ENCODE measurements at regions not wholly inside any gene's neighbourhood (a gene's known extent, or its start where the extent isn't known, plus 50 kb on each side); places are given as distances from the start of the nearest gene placed in this dataset.

DNA sequence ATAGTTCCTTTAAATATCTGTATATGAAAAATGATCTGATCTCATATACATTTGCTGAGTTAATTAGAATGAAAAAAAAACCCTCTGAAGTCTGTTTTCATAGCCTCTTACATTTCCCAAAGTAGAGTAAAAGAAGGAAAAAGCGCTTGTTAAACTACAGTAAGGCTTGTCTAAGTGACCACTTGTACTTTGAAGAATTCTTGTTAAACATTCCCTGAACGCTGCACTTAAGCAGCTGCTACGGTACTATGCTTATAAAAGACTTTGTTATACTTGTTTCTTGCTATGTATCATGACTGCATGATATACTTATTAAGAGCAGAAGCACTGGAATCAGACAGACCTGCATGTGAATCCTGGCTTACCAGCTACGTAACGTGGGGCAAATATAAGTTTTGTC is 81.7 kb upstream of the MTAP start:
- TF ChIP-seq, protein P1, sequence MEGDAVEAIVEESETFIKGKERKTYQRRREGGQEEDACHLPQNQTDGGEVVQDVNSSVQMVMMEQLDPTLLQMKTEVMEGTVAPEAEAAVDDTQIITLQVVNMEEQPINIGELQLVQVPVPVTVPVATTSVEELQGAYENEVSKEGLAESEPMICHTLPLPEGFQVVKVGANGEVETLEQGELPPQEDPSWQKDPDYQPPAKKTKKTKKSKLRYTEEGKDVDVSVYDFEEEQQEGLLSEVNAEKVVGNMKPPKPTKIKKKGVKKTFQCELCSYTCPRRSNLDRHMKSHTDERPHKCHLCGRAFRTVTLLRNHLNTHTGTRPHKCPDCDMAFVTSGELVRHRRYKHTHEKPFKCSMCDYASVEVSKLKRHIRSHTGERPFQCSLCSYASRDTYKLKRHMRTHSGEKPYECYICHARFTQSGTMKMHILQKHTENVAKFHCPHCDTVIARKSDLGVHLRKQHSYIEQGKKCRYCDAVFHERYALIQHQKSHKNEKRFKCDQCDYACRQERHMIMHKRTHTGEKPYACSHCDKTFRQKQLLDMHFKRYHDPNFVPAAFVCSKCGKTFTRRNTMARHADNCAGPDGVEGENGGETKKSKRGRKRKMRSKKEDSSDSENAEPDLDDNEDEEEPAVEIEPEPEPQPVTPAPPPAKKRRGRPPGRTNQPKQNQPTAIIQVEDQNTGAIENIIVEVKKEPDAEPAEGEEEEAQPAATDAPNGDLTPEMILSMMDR (IDR thresholded peaks at IDR 0.05), result no peak
- TF ChIP-seq POLR2A (IDR thresholded peaks at IDR 0.05), result no peak

All from adrenal gland (tissue), 5 donors.